ENCODE measurements at regions not wholly inside any gene's neighbourhood (a gene's known extent, or its start where the extent isn't known, plus 50 kb on each side); places are given as distances from the start of the nearest gene placed in this dataset.

DNA sequence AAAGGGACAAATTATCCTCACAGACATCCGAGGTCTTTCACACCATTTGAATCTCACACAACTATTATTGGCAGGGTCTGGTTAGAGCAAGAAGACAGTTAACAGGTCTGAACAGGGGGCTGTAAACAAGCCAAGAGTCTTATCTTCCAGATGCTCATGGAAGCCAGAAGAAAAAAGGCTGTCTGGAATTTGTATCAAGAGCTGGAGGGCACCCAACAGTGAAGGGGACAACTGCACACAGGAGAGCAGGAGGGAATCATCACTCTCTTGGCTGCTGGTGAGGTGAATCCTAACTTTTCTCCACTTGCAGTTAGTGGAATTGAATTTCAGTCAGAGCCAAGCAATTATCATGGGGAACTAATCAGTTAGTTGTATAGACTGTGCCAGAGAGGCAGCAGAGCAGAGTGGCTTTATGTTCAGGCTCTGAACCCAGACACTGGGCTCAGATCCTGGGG is 880.2 kb upstream of the AUTS2 start:
- Histone ChIP-seq H3K27ac (no peak overlapping the region), H3K4me1 (no peaks in the 10 kb centered on the region), H3K27me3 (no peaks in the 10 kb centered on the region), H3K36me3 (no peaks in the 10 kb centered on the region), H3K4me3 (no peak overlapping the region), H3K9me3 (no peaks in the 10 kb centered on the region)
- TF ChIP-seq POLR2AphosphoS5 (IDR thresholded peaks at IDR 0.05) = no peak
- no peak for TF ChIP-seq POLR2A (IDR thresholded peaks at IDR 0.05)
- TF ChIP-seq CTCF (IDR thresholded peaks at IDR 0.05) = no peak
- no peak for TF ChIP-seq EP300 (IDR thresholded peaks at IDR 0.05)
- intact Hi-C loops (cut with DNase I; ENCODE audit: low total_unique reads) = no loop called here
- peak in 1 of 2 donors; percentile 55 for DNase-seq
- 29 to 50% (median 42%) methylated on average over 1 of the region's 1 CpG for WGBS, 5 donors

- Histone ChIP-seq H3K4me1 (no peaks in the 10 kb centered on the region), H3K27ac (no peak overlapping the region), H3K9me3 (no peaks in the 10 kb centered on the region), H3K27me3 (no peaks in the 10 kb centered on the region), H3K4me3 (no peak overlapping the region), H3K36me3 (no peaks in the 10 kb centered on the region)
- TF ChIP-seq POLR2A (IDR thresholded peaks at IDR 0.05) = no peak
- no peak for TF ChIP-seq EP300 (IDR thresholded peaks at IDR 0.05)
- no peak for TF ChIP-seq CTCF (IDR thresholded peaks at IDR 0.05)
- no peak for TF ChIP-seq POLR2AphosphoS5 (IDR thresholded peaks at IDR 0.05)
- DNase-seq = no peak
- WGBS, 5 donors = 65 to 72% (median 69%) methylated on average over 5 of the region's 5 CpGs
- intact Hi-C loops (cut with DNase I; ENCODE audit: low total_unique reads) = no loop called here
Observed at GRCh38 chr7:68720697-68721096, 877.6 kb upstream of the AUTS2 start.

GRCh38 chr7:68722044-68722443 is 876.2 kb upstream of the AUTS2 start:
- H3K4me1 ChIP-seq = no peaks in the 10 kb centered on the region
- H3K36me3 ChIP-seq = no peaks in the 10 kb centered on the region
- H3K4me3 ChIP-seq = no peak overlapping the region
- H3K27ac ChIP-seq = no peak overlapping the region
- intact Hi-C loops (cut with DNase I; ENCODE audit: low total_unique reads) = no loop called here
- TF ChIP-seq POLR2AphosphoS5 (IDR thresholded peaks at IDR 0.05) = no peak
- no peak for TF ChIP-seq EP300 (IDR thresholded peaks at IDR 0.05)
- TF ChIP-seq CTCF (IDR thresholded peaks at IDR 0.05) = no peak
- TF ChIP-seq POLR2A (IDR thresholded peaks at IDR 0.05) = no peak
- 50 to 91% (median 71%) methylated on average over 1 of the region's 1 CpG for WGBS, 5 donors
- H3K27me3 ChIP-seq = no peaks in the 10 kb centered on the region
- no peak for DNase-seq
- H3K9me3 ChIP-seq = no peaks in the 10 kb centered on the region

DNA sequence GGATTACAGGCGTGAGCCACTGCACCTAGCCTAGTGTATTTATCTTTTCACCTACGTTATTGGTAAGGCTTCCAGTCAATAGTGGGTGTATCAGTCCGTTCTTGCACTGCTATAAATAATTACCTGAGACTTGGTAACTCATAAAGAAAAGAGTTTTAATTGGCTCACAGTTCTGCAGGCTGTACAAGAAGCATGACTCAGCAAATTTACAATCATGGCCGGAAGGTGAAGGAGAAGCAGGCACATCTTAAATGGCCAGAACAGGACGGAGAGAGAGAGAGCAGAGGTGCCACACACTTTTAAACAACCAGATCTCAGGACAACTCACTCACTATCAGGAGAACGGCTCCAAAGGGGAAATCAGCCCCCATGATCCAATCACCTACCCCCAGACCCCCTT is 873.3 kb upstream of the AUTS2 start:
- Histone ChIP-seq H3K4me3 (no peak overlapping the region), H3K36me3 (no peaks in the 10 kb centered on the region), H3K27me3 (no peaks in the 10 kb centered on the region), H3K4me1 (no peaks in the 10 kb centered on the region), H3K27ac (no peak overlapping the region), H3K9me3 (no peaks in the 10 kb centered on the region)
- WGBS, 5 donors = 61 to 72% (median 64%) methylated on average over 6 of the region's 6 CpGs
- TF ChIP-seq POLR2AphosphoS5 (IDR thresholded peaks at IDR 0.05) (no peak), CTCF (IDR thresholded peaks at IDR 0.05) (no peak), POLR2A (IDR thresholded peaks at IDR 0.05) (no peak), EP300 (IDR thresholded peaks at IDR 0.05) (no peak)
- DNase-seq = no peak
- intact Hi-C loops (cut with DNase I; ENCODE audit: low total_unique reads) = no loop called here
